Stimulated activated CD8-positive, alpha-beta memory T cell treated with anti-CD3 and anti-CD28 coated beads, Interleukin-4, amount 100 ng/mL, for 4 hours (primary cell): ENCODE measurements at regions not wholly inside any gene's neighbourhood (a gene's known extent, or its start where the extent isn't known, plus 50 kb on each side); places are given as distances from the start of the nearest gene placed in this dataset.

Experiments
- DNase-seq, 2 donors: peaks; one replicate each; pipeline ENCODE4 v3.0.0-alpha.2; 2020; ENCODE audit warnings: low read depth in 2 of 2, low spot score in 1 of 2

DNA sequence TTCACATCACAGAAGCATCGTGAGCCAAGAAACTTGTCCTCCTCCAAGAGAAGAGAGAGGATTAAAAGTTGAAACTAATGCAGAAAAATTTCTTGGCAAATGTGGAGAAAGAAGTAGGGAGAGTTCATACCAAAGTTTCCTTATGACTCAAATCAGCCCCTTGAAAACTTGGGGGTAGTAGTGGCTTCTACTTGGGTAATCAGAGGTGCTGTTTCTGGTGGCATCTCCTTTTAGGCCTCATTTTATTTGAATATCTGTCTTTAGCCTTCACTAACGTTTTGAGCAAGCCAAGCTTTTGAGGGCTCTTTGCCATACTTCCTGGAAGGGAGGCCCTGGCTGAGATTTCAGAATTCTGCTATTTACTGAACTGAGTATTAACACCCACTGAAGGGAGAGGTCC, 515.3 kb upstream of the MEX3C start:
- DNase-seq, result no peak

DNA sequence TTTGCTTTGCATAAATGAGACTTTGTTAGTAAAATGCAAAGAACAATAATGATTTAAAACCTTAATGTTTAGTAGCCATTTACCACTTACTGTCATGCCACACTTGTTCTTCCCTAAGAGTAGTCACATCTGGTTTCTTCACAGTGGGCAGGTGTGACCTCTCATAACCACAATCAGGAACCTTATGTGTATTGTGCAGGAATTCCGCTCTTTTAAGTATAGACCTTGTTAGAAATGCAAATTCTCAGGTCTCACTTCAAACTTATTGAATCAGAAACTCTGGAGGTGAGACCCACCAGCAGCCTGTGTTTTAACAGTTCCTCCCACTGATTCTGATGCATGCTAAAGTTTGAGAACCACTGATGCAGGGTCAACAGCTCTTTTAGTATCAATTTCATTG, 518.8 kb upstream of the MEX3C start:
- DNase-seq, result no peak

DNA sequence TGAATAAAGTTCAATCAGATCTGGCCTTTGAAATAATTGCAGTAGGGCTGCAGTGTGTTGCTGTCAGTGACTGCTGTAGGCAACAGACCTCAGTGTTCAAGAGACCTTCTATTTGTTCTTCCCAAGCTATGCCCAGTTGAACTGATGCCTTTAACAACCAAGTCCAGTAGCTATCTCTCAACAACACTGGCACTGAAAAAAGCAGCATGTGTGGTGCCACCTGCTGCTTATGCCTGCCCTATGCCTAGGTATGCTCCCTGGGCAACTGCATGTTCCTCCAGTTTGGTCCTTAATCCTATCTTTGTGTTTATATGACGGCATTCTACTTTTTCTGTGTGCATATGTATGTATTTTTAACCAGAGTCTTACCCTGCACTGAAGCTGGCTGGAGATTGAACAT, 523.9 kb upstream of the MEX3C start:
- DNase-seq, result no peak

DNA sequence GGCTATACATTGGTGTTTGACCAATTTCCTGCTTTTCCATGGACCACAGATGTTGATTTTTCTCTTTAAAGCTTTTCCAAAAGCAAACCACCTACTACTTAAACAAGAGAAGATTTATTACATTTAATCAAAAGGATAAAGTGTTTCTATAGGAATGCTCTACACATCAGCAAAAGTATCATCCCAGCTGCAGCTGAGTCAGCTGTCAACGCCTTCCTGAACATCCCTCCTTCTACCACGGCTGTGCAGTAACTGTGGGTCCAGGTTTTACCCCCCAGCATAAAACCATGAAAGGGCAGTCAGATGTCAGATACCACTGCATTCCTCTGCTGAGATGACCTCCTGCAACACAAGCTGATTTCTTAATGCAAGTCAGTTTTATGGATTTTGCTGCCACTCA, 524.5 kb upstream of the MEX3C start:
- no peak for DNase-seq

DNA sequence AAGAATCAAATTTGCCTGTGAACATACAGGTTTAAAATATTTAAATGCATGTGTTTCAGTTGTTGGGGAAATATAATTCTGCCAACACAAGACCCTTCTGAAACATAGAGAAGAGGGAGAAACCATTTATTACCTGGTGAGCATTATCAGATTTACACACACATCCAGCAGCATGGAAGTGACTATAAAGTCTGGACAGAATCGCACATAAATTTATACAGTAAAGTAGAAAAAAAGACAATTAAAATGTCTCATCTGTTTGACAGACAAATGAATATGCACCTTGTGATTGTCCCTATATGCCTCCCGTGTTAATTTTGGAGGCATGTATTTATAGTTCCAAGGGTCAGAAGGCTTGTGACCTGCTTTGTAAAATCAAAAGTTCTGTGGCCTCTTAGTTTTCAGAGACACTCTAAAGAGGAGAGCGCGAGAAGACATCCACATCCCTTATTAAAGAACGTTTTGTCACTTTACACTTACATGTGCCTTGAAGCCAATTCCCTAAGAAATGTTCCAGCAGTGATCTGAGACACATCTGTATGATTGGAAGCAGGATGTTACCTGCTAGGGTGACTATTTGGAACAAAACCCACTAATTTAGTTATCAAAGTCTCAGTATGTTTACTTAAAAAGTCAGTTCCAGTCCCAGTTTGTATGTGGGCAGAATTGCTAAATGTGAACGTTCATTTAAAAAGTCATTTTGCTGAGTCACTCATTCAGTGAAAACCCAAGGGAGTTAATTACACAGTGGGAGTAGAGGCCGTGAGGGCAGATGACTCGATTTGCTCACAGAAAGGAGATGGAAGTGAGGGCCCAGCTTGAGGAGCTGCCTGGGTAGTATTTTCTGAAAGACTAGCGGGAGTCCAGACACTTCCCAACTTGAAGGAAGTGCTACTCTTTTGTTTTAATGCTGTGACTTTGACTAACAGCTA, 527.6 kb upstream of the MEX3C start:
- DNase-seq, result no peak

DNA sequence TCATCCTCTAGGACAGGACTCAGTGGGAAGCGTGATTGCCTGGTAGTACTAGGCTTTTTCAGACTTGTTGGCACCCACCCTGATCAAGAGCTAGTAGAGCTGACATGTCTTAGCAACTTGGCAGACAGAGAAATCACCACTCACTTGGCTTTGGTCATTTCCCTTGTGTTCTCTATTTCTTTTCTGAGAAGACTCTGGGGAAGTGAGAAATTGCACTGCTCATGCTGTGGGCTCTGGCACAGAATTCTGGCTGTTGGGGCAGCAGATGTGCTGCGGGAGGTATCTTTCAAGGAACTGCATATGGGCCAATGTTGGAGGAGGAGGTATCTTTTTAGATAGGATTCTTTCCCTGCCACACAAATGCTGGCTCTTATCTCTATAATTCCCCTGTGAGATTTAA, 529.1 kb upstream of the MEX3C start:
- no peak for DNase-seq

DNA sequence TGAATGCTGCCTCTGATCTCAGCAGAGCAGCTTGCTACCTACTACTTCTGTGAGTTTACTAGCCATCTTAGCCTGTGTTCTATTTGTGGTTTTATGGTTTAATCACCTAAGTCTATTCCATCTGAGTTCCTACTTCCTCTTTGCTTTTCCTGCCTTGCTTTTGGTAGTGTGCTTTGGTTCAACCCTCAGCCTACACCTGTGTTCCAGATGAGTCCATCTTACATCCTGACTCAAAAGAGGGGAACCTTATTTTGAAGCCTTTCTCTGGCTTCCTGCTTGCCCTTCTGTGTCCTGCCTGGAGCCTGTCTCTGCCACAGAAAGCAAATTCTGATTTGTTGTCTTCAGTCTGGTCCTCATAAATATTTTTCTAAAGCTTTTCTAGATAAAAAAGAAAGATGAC, 530.3 kb upstream of the MEX3C start:
- DNase-seq, result no peak

DNA sequence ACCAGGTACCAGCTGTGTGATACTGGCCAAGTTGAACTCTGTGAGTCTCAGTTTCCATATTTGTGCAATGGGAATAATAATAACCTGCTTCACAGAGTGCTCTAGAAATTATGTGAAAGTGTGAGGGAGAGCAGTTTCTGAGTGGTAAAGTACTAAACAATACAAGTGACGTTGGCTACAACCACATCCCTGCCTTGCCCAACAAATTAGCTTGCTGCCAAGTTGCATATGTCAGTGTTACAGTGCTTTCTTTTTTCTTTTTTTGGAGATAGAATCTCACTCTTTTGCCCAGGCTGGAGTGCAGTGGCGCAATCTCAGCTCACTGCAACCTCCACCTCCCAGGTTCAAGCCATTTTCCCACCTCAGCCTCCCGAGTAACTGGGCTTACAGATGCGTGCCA, 533.6 kb upstream of the MEX3C start:
- no peak for DNase-seq

DNA sequence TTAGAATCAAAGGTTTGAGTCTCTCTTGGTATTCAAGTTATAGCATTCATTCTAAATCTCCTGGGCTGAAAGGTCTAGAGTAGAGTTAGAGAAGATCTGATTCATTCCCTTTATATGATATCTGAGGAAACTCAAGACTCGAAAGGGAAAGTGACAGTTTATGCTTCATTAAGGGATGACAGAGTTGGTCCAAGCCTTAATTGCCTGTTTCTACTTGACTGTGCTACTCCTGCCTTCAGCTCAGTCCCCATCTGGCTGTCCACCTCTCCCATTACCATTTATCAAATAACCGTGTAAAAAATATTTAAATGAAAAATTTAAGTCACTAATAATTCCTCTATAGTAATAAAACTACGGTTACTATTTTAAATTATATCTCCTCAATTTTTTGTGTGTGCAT, 537.1 kb upstream of the MEX3C start:
- DNase-seq, result no peak

DNA sequence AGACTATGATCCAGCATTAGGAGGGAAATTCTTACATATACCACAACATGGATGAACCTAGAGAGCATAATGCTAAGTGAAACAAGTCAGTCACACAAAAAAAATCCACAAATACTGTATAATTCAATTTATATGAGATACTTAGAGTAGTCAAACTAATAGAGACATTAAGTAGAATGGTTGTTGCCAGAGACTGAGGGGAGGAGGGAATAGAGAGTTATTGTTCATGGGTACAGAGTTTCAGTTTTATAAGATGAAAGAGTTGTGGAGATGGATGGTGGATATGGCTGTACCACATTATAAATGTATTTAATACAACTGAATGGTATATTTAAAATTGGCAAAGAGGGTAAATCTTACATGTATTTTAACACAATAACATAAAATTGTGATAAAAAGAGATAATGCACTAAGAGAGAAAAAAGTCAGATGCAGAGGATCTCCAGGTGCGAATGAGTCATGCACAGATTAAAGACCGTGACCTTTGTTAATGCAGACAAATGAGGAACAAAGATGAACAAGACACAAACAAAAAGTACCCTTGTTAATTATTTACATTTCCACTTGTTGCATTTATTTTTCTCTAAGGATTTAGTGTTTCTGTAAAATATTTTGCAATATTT, 541.7 kb upstream of the MEX3C start:
- DNase-seq, result no peak

DNA sequence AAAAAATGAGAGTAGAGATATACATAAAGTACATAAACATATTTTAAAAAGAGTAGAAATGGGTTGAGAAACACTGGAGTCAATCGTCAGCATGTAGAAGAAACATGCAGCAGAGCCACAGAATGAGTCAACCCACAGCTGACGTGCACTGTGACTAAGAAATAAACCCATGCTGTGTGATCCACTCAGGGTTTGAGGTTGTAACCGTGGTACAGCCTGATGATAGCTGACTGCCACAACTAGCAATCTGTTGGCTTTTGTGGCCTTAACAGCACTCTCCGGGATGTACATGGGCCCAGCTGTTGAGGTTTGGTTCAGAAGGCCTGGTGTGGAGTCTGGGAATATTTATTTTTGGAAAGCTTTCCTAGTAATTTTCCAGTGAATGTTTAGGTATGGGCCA, 554.4 kb upstream of the MEX3C start:
- DNase-seq, result no peak

DNA sequence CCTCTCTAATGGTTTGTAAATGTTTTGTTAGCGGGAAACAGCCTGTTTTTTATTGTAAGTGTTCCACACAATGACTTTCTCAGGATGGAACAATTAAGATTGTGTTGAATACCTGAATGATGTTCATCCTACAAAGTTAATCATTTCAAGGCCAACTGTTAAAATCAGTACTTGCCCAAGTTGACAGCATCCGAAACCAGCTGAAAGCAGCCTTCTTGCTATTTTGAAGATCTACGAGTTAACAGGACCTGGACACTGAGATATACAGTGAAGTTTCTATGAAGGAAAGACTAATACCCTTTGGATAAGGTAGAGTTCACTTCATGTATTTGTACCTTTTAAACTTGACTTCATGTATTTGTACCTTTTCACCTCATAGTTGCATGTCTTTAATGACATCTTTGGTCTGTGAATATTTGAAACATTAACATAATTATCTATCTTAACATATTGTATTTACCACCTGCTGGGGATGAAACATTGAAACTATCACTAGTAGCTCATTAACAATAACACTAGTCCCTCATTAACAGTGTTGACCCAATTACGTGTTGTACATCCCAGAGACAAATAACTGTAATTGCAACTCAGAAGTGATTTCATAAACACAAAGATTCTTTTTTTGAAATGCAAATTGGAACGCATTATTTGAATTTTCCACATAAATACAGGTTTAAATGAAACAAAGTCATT, 556.0 kb upstream of the MEX3C start:
- DNase-seq, result no peak

DNA sequence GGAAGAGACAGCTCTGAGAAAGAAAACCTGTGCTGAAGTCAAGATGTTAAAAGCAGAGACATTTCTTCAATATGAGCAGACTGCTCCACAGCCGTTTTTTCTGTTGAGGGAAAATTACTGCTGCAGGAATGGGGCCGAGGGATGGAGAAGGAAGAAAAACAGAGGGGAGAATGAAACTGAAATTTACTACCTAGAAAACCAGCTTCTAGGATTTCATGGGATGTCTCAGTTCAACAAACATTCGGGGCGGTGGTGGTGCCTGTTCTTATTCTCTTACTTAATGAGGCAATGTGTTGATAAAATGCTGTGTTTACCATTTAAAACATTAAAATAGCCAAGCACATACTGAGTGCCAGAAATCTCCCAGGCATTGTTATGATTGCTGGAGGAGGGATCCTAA, 557.1 kb upstream of the MEX3C start:
- DNase-seq, result no peak

DNA sequence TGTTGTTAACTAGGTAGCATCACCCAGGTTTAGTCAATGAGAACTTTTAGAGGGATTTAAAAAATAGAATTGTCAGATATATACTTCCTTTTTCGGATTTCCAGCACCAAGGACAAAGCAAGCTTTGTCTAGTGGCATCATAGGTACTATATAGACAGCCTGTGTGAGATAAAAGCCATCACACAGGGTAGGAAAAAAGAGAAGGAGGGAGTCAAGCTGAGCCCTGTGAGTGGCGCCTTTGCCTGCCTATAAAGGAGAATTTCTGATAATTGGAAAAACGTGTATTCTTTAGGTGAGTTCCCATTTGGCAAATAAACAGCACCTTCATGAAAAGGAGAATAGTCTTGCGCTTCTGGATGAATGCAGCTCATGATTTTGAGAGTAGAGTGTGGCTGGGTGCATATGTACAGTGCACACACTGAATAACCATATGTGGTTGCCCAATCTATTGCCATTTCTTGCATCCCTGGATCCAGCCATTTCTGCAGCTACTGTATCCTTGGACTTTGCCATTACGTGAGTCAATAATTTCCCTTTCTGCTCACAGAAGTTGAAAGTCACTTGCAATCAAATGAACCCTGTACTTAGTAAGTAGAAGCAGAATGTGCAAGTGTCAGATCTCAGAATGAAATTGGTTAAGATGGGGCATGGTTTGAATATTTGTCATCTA, 559.9 kb upstream of the MEX3C start:
- no peak for DNase-seq

DNA sequence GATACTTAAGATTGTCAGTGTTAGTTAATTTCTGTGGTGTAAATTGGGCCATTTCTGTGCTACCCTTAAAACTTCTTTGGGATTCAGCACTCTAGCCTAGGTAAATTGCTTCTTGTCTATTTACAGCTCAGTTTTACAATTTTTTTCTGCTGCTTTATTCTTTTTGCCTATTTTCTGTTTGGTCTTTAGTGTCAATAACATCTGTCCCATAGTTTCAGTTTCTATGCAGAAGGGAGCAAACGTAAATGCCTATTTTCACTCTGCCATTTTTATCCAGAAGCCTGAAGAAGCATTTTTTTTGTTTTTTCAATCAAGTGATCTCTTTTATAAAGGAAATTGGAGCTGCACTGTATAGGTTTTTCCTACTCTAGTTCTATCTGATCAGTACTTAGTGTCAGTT, 564.9 kb upstream of the MEX3C start:
- no peak for DNase-seq

DNA sequence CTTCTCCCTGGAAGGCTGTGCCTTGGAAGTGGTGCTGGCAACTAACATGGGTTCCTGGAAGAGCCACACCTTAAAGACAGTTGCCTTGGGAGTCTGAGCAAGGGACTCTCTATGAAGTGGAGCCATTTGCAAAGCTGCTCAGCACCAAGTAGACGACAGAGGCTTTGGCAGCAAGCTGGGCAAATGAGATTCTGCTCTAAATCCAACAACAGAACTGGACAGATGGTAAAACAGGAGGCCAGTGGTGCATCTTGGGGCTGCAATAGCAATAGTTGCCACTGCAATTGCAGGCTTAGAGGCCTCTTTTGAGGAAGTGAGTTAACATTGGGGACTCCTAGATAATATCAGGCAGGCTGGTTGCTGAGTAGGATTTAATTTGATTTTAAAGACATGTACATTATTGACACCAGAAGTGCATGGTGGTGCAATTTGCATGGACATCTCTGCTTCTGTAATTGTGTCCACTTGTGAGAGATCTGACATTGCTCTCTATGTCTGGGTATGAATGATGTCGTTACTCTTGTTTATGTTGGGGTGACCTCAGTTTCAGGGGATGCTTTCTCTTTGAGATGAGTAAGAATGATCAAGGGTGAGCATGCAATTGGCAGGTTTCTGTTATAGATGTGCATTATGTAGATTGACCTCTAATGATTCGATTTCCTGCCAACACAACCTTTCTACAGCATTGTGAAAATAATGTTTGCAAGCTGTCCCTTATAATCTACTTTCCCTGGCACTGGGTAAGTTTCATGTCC, 568.3 kb upstream of the MEX3C start:
- DNase-seq, result no peak

DNA sequence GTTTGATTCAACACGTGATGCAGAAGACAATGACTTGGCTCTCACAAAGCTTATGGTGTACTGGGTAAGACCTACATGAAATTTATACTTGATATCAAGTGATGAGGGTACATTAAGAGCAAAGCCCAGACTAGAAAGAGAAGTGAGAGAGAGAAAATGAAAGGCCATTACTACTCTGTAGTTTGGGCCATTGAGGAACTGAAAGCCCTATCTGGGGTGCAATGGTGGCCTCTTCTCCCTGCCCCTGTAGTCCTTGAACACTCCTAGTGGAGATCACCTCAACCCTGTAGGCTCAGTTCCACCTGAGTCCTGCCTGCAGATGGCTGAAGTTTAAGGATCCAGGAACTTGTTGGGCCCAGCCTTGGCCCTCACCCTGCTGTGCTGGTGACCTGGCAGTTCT, 569.8 kb upstream of the MEX3C start:
- no peak for DNase-seq

DNA sequence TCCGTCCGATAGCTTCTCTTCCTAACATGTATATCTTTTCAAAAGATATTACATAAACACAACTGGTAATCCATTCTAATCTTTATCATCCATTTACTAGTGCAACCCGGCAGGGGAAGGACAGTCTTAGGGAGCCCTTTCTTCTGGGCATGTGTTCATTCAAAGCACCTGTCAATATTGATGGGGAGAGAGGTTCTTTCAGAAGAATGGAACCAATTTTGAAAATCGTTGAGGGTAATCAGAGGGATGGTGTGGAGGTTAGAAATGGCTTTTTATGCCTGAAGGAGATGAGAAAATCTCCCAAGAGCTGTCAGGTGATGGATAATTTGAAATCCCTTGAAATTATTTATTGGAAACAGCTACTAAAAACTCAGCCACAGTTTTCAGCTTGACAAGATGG, 561.9 kb upstream of the DCC start:
- DNase-seq, result no peak

DNA sequence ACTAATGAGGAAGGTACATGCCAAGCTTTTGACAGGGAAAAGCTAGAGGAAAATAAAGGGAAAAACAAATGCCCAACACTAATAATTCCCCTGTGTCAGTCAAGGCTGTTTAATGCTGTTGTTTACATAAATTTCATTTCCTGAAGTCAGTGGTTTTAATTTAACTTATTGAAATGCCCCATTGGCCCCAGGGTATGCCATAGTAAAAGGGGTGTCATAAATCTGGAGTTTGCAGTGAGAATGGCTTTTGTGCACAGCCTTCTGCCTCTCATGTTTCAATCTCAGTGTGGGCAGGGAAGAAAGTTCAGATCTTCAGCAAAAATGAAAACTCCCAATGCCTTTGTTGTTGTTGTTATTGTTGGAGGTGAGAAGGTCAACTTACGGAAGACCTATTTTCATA, 550.1 kb upstream of the DCC start:
- no peak for DNase-seq

DNA sequence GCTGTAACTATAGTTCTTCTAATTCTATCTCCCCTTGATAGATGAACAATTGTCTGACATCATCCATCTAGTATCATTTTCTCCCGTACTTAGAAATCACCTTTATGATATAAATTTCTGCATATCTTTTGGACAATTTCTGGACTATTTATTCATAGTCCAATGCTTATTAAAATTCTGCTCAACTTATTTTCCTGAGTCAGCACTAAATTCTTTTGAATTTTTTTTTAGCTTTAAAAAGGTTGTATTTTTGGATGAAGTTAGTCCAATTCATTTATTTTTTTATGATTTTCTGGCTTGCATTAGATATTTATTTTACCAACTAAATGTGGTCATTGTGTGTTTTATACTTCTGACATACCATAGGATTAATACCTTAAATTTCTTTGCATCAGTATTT, 538.5 kb upstream of the DCC start:
- DNase-seq, result no peak
